ENCODE measurements at regions not wholly inside any gene's neighbourhood (a gene's known extent, or its start where the extent isn't known, plus 50 kb on each side); places are given as distances from the start of the nearest gene placed in this dataset.
"Not testable (repeated sequence)": the region's sequence is repeated elsewhere in the genome, so short reads cannot be mapped to it uniquely, and the experiment has no call there.

DNA sequence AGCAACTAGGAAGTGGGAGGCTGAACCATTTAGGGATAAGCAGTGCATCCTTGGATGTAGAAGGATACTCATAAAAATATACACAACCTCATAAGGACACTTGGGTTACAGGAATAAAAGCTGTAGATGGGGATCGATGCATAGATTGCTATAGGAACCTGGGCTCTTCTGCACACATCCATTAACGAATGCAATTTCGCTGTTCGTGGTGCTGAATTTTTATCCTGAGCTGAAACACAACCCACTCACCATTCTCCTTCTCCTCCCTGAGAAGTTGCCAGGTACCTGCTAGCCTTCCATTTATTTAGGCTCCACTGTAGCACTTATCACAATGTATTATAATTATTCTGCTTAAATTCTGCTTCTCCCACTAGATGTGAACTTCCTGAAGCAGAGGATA, 320.6 kb upstream of the BRINP1 start:
- no peak for DNase-seq (ENCODE audit: low spot score in 2 of 2)
- intact Hi-C loops (cut with DNase I): no loop called here
- H3K27ac ChIP-seq: no peak overlapping the region
- no peaks in the 10 kb centered on the region for H3K27me3 ChIP-seq
- no peaks in the 10 kb centered on the region for H3K36me3 ChIP-seq
- no peaks in the 10 kb centered on the region for H3K4me1 ChIP-seq
- no peak overlapping the region for H3K4me3 ChIP-seq
- no peak for TF ChIP-seq CTCF (IDR thresholded peaks at IDR 0.05)
- H3K9me3 ChIP-seq: no peaks in the 10 kb centered on the region

DNA sequence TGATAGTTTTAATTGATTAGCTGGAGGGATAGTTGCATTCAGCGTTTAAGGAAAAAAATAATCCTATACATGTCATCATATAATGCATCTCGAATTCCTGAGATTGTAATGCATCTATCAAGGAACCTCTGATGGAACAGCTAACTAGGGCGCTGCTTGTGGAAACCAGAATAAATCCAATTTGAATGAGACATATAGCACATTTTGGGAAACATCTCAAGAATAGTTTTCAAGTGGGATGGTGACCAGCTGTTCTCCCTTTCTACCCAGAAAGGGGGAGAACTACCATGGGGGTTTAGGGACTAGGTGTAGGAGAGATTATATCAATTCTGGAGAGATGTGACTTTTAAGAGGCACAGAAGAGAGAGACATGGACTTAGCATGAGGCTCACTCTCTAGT, 319.3 kb upstream of the BRINP1 start:
- no peak for DNase-seq (ENCODE audit: low spot score in 2 of 2)
- Histone ChIP-seq H3K36me3 (no peaks in the 10 kb centered on the region), H3K4me1 (no peaks in the 10 kb centered on the region), H3K27me3 (no peaks in the 10 kb centered on the region), H3K27ac (no peak overlapping the region), H3K4me3 (no peak overlapping the region), H3K9me3 (no peaks in the 10 kb centered on the region)
- TF ChIP-seq CTCF (IDR thresholded peaks at IDR 0.05): no peak
- intact Hi-C loops (cut with DNase I): no loop called here

DNA sequence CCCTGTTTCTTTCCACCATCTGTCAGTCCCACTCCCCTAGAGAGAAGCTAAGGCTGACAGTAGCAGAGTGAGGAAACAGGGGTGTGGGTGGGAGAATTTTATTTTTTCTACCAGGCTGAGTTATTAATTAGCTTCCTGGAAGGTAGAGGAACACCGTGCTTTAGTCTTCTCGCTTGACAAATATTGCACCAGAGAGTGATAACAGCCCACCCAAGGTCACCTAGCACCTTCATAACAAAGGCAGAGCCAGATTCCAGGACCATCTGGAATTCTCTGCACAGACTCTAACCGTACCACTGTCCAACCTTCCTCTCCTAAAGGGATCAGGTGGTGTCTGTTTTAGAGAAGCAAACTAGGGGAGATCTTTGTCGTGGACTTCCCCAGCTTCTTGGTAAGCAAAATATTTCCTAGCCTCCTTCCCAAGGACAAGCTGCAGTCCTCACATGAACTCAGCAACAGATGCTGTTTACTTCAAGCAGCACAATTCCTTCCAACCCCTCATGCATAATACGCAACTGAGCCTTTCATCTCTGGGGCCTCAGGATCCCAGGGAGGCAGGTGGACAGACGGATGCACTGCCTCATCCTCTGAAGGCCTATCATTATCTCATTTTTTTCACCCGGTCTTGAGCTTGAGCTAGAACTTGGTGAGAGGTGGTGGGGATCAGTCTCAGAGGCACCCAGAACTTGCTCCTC, 308.7 kb upstream of the BRINP1 start:
- Histone ChIP-seq H3K4me3 (no peak overlapping the region), H3K27ac (no peak overlapping the region), H3K9me3 (no peaks in the 10 kb centered on the region), H3K4me1 (no peaks in the 10 kb centered on the region), H3K36me3 (no peaks in the 10 kb centered on the region), H3K27me3 (no peaks in the 10 kb centered on the region)
- no peak for DNase-seq (ENCODE audit: low spot score in 2 of 2)
- TF ChIP-seq CTCF (IDR thresholded peaks at IDR 0.05): no peak
- intact Hi-C loops (cut with DNase I): no loop called here

- no peaks in the 10 kb centered on the region for H3K27me3 ChIP-seq
- no peak overlapping the region for H3K27ac ChIP-seq
- no peaks in the 10 kb centered on the region for H3K36me3 ChIP-seq
- H3K9me3 ChIP-seq: no peaks in the 10 kb centered on the region
- H3K4me3 ChIP-seq: no peak overlapping the region
- TF ChIP-seq CTCF (IDR thresholded peaks at IDR 0.05): no peak
- DNase-seq (ENCODE audit: low spot score in 2 of 2): no peak
- intact Hi-C loops (cut with DNase I): no loop called here
- H3K4me1 ChIP-seq: no peaks in the 10 kb centered on the region
Measured at GRCh38 chr9:119675951-119676350, 306.7 kb upstream of the BRINP1 start.

DNA sequence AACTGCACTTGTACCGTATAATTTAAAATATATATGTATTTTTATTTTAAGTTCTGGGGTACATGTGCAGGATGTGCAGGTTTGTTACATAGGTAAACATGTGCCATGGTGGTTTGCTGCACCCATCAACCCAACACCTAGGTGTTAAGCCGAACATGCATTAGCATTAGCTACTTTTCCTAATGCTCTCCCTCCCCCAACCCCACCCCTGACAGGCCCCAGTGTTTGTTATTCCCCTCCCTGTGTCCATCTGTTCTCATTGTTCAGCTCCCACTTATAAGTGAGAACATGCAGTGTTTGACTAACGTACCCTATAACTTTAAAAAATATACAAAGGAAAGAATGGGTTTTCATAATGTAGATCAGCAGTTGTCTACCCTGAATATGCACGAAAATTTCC, 303.5 kb upstream of the BRINP1 start:
- H3K36me3 ChIP-seq; DNase-seq (ENCODE audit: low spot score in 2 of 2); H3K27ac ChIP-seq; H3K4me1 ChIP-seq; H3K9me3 ChIP-seq; intact Hi-C loops (cut with DNase I); H3K27me3 ChIP-seq; H3K4me3 ChIP-seq: not testable (repeated sequence)

- H3K27ac ChIP-seq: no peak overlapping the region
- H3K36me3 ChIP-seq: no peaks in the 10 kb centered on the region
- H3K4me1 ChIP-seq: no peaks in the 10 kb centered on the region
- no peak for DNase-seq (ENCODE audit: low spot score in 2 of 2)
- H3K9me3 ChIP-seq: no peaks in the 10 kb centered on the region
- no peak for TF ChIP-seq CTCF (IDR thresholded peaks at IDR 0.05)
- no peaks in the 10 kb centered on the region for H3K27me3 ChIP-seq
- no peak overlapping the region for H3K4me3 ChIP-seq
- intact Hi-C loops (cut with DNase I): no loop called here
Measured at GRCh38 chr9:119667916-119668315, 298.7 kb upstream of the BRINP1 start.

Measured in ascending aorta (tissue), 2 donors.